ENCODE measurements at regions not wholly inside any gene's neighbourhood (a gene's known extent, or its start where the extent isn't known, plus 50 kb on each side); places are given as distances from the start of the nearest gene placed in this dataset.

- no peak overlapping the region for H3K4me3 ChIP-seq
- TF ChIP-seq CTCF (IDR thresholded peaks at IDR 0.05) (no peak), EP300 (IDR thresholded peaks at IDR 0.05) (no peak), POLR2A (IDR thresholded peaks at IDR 0.05) (no peak), POLR2AphosphoS5 (IDR thresholded peaks at IDR 0.05) (no peak)
Measured at GRCh38 chr1:98575955-98576354, 85.6 kb upstream of the SNX7 start.

DNA sequence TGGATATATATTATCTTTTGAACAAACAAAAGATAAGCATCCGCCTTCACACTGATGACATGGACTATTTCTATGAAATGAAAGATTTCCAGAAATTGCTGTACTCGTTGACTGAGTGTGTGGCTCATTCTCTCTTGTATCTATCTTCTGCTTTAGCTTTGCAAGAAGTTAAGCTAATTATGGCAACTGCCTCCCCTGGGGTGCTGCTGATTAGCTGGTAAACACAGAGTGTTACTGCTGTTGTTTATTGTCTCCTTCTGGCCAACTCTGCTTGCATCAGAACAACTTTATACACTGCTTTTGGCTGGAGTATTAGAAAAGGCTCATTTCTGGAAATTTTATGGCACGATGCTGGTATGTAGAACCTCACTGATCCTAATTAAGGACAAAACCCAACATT lies 95.6 kb upstream of the SNX7 start:
- no peak for DNase-seq
- intact Hi-C loops (cut with DNase I) = no loop called here
- no peaks in the 10 kb centered on the region for H3K36me3 ChIP-seq
- no peak overlapping the region for H3K4me3 ChIP-seq
- no peak overlapping the region for H3K27ac ChIP-seq
- H3K4me1 ChIP-seq = no peaks in the 10 kb centered on the region
- 52 to 56% methylated on average over 3 of the region's 3 CpGs for WGBS, 2 donors
- H3K27me3 ChIP-seq = no peaks in the 10 kb centered on the region
- no peaks in the 10 kb centered on the region for H3K9me3 ChIP-seq
- no peak for TF ChIP-seq POLR2A (IDR thresholded peaks at IDR 0.05)
- no peak for TF ChIP-seq CTCF (IDR thresholded peaks at IDR 0.05)
- no peak for TF ChIP-seq POLR2AphosphoS5 (IDR thresholded peaks at IDR 0.05)
- TF ChIP-seq EP300 (IDR thresholded peaks at IDR 0.05) = no peak

More at GRCh38 chr1:98575955-98576354, 85.6 kb upstream of the SNX7 start:
- Histone ChIP-seq H3K4me1 (no peaks in the 10 kb centered on the region), H3K9me3 (no peaks in the 10 kb centered on the region), H3K36me3 (no peaks in the 10 kb centered on the region), H3K27me3 (no peaks in the 10 kb centered on the region), H3K27ac (no peak overlapping the region)
- intact Hi-C loops (cut with DNase I) = no loop called here
- no peak for DNase-seq

GRCh38 chr1:98559291-98559690 lies 102.2 kb upstream of the SNX7 start:
- WGBS, 2 donors = 92 to 95% methylated on average over 2 of the region's 2 CpGs
- H3K9me3 ChIP-seq = no peaks in the 10 kb centered on the region
- H3K27ac ChIP-seq = no peak overlapping the region
- H3K4me1 ChIP-seq = no peaks in the 10 kb centered on the region
- no peaks in the 10 kb centered on the region for H3K36me3 ChIP-seq
- intact Hi-C loops (cut with DNase I) = no loop called here
- H3K27me3 ChIP-seq = no peaks in the 10 kb centered on the region
- no peak overlapping the region for H3K4me3 ChIP-seq
- DNase-seq = no peak
- no peak for TF ChIP-seq POLR2AphosphoS5 (IDR thresholded peaks at IDR 0.05)
- no peak for TF ChIP-seq CTCF (IDR thresholded peaks at IDR 0.05)
- TF ChIP-seq EP300 (IDR thresholded peaks at IDR 0.05) = no peak
- no peak for TF ChIP-seq POLR2A (IDR thresholded peaks at IDR 0.05)

- Histone ChIP-seq H3K36me3 (no peaks in the 10 kb centered on the region), H3K9me3 (no peaks in the 10 kb centered on the region), H3K4me1 (no peaks in the 10 kb centered on the region), H3K4me3 (no peak overlapping the region), H3K27me3 (no peaks in the 10 kb centered on the region), H3K27ac (no peak overlapping the region)
- intact Hi-C loops (cut with DNase I) = no loop called here
- no peak for DNase-seq
- TF ChIP-seq POLR2A (IDR thresholded peaks at IDR 0.05) (no peak), CTCF (IDR thresholded peaks at IDR 0.05) (no peak), EP300 (IDR thresholded peaks at IDR 0.05) (no peak), POLR2AphosphoS5 (IDR thresholded peaks at IDR 0.05) (no peak)
- WGBS, 2 donors = 57 to 61% methylated on average over 2 of the region's 2 CpGs
Measured at GRCh38 chr1:98557895-98558294, 103.6 kb upstream of the SNX7 start.

GRCh38 chr1:98556521-98557158 lies 104.9 kb upstream of the SNX7 start:
- WGBS, 2 donors = 47 to 50% methylated on average over 2 of the region's 2 CpGs
- no peak overlapping the region for H3K4me3 ChIP-seq
- intact Hi-C loops (cut with DNase I) = no loop called here

More at GRCh38 chr1:98556521-98557158, 104.9 kb upstream of the SNX7 start:
- no peak for DNase-seq
- TF ChIP-seq CTCF (IDR thresholded peaks at IDR 0.05) (no peak), POLR2A (IDR thresholded peaks at IDR 0.05) (no peak), EP300 (IDR thresholded peaks at IDR 0.05) (no peak), POLR2AphosphoS5 (IDR thresholded peaks at IDR 0.05) (no peak)
- Histone ChIP-seq H3K27me3 (no peaks in the 10 kb centered on the region), H3K9me3 (no peaks in the 10 kb centered on the region), H3K36me3 (no peaks in the 10 kb centered on the region), H3K27ac (no peak overlapping the region), H3K4me1 (no peaks in the 10 kb centered on the region)
